IMR-90 (cell line): ENCODE measurements at regions not wholly inside any gene's neighbourhood (a gene's known extent, or its start where the extent isn't known, plus 50 kb on each side); places are given as distances from the start of the nearest gene placed in this dataset.

Experiments used
- MAFK ChIP-seq: IDR thresholded peaks from 2 replicates; pipeline ENCODE4 v1.6.1; 2012; ENCODE audit warnings: low read depth, low read length, improper control_type of control experiment
- NFE2L2 ChIP-seq: fragments of 150-350 bp; IDR thresholded peaks from 2 replicates; pipeline ENCODE4 v1.6.1; 2016; ENCODE audit warnings: low read depth, mild to moderate bottlenecking, low read length
- POLR2A ChIP-seq: IDR thresholded peaks from 2 replicates; pipeline ENCODE4 v1.6.1; 2012; ENCODE audit warnings: mild to moderate bottlenecking, low read depth, low read length
- SMC3 ChIP-seq: fragments of 150-350 bp; IDR thresholded peaks from 2 replicates; pipeline ENCODE4 v1.6.1; 2016; ENCODE audit warnings: low read depth, mild to moderate bottlenecking, antibody characterized with exemption, low read length, moderate library complexity
- TF ChIP-seq, protein P1 (sequence below): conservative IDR thresholded peaks from 2 replicates; pipeline ENCODE4 v1.5.1; 2012; ENCODE audit warnings: mild to moderate bottlenecking, low read depth, low read length, improper control_type of control experiment

GRCh38 chrX:16284842-16285241 is 117.6 kb downstream of the MAGEB17 start:
- TF ChIP-seq POLR2A (no peak), SMC3 (no peak), MAFK (no peak), NFE2L2 (no peak)
- TF ChIP-seq, protein P1, sequence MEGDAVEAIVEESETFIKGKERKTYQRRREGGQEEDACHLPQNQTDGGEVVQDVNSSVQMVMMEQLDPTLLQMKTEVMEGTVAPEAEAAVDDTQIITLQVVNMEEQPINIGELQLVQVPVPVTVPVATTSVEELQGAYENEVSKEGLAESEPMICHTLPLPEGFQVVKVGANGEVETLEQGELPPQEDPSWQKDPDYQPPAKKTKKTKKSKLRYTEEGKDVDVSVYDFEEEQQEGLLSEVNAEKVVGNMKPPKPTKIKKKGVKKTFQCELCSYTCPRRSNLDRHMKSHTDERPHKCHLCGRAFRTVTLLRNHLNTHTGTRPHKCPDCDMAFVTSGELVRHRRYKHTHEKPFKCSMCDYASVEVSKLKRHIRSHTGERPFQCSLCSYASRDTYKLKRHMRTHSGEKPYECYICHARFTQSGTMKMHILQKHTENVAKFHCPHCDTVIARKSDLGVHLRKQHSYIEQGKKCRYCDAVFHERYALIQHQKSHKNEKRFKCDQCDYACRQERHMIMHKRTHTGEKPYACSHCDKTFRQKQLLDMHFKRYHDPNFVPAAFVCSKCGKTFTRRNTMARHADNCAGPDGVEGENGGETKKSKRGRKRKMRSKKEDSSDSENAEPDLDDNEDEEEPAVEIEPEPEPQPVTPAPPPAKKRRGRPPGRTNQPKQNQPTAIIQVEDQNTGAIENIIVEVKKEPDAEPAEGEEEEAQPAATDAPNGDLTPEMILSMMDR: no peak
